GM18951 (cell line): ENCODE measurements at regions not wholly inside any gene's neighbourhood (a gene's known extent, or its start where the extent isn't known, plus 50 kb on each side); places are given as distances from the start of the nearest gene placed in this dataset.
"Not testable (repeated sequence)": the region's sequence is repeated elsewhere in the genome, so short reads cannot be mapped to it uniquely, and the experiment has no call there.

Source experiments
- POLR2A ChIP-seq: IDR thresholded peaks from 4 replicates; pipeline ENCODE4 v1.6.1; 2011; ENCODE audit warnings: mild to moderate bottlenecking; ENCODE audit not compliant: insufficient read length, insufficient read depth; ENCODE audit errors: extremely low read depth
- in situ Hi-C: fragments of 300-500 bp; cut with MboI; formaldehyde crosslinking; loops from one replicate; pipeline ENCODE4 v1.12.0; 2022; ENCODE audit warnings: low sequenced_read_pairs, mixed read lengths, inconsistent platforms; ENCODE audit not compliant: unreplicated experiment

GRCh38 chrX:30008031-30008430, 207.3 kb upstream of the MAGEB2 start:
- no peak for TF ChIP-seq POLR2A
- in situ Hi-C loops, result no loop called here

GRCh38 chrX:30010471-30010870, 204.9 kb upstream of the MAGEB2 start:
- in situ Hi-C loops, result no loop called here
- no peak for TF ChIP-seq POLR2A

DNA sequence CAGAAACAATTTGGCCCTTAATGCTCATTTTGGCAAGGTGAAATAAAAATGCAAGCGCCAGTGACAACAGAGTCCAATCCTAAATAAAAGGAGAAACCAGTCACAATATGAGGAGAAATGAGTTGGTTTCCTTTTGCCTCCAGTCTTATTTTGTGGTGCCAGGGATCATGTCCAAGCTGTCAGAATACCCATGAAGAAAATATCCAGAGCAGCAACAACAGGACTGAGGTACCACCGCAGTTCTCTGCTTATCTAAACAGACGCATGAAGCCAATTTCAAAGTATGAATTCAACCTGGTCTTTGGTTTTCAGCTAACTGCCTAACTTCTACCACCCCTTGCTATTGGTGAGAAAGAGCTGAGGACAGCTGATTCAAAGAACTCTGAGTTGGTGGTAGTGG, 199.9 kb upstream of the MAGEB2 start:
- TF ChIP-seq POLR2A, result no peak
- in situ Hi-C loops, result no loop called here

- no peak for TF ChIP-seq POLR2A
- in situ Hi-C loops, result no loop called here
These were observed 187.7 kb upstream of the MAGEB2 start for GRCh38 chrX:30027636-30028035.

DNA sequence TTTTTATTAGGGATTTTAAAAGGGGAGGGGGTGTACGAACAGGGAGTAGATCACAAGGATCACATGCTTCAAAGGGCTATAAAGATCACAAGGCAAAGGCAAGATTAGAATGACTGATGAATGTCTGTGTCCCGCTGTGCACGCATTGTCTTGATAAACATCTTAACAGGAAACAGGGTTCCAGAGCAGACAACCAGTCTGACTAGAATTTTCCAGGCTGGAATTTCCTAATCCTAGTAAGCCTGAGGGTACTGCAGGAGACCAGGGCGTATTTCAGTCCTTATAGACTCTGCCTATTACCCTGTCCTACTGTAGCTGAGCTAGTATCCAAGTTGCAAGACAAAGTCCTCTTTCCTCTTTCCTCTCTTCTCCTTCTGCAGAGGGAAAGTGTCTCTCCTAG, 179.0 kb upstream of the MAGEB2 start:
- in situ Hi-C loops, result not testable (repeated sequence)

DNA sequence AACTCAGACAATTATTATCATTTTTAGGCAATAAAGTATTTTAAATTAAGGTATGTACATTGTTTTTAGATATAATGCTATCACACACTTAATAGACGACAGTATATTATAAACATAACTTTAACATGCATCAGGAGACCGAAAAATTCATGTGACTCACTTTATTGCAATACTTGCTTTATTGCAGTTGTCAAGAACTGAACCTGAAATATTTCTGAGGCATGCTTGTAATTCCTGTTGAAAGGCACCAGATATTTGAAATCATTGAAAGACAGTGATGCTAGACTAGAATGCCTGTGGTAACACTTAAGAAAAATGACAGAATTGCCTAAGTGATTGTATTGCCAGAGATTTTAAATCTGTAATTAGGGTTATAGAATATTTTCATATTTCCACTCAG, 175.6 kb upstream of the MAGEB2 start:
- in situ Hi-C loops, result no loop called here
- TF ChIP-seq POLR2A, result no peak

DNA sequence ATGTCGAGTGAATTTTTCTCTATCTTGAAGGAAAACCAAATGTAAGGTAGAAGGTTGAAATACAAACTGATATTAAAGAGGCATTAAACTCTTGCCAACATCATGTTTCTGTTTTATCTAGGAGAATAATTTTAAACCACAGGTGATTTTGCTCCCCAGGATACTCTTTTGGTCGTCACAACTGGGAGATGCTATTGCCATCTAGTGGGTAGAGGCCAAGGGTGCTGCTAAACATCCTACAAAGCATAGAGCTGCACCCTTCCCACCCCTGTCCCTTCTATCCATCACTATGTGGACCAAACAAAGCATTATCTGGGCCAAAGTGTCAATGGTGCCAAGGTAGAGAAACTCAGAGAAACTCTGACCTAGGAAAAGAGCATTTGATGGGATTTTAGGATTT, 154.6 kb upstream of the MAGEB2 start:
- no peak for TF ChIP-seq POLR2A
- in situ Hi-C loops, result no loop called here

- in situ Hi-C loops, result no loop called here
- TF ChIP-seq POLR2A, result no peak
These were observed 150.1 kb upstream of the MAGEB2 start for GRCh38 chrX:30065226-30065625.

- TF ChIP-seq POLR2A, result no peak
- in situ Hi-C loops, result no loop called here
These were observed 147.7 kb upstream of the MAGEB2 start for GRCh38 chrX:30067677-30068076.

- in situ Hi-C loops, result no loop called here
- TF ChIP-seq POLR2A, result no peak
These were observed 129.8 kb upstream of the MAGEB2 start for GRCh38 chrX:30085571-30085970.

- no peak for TF ChIP-seq POLR2A
- in situ Hi-C loops, result no loop called here
These were observed 103.9 kb upstream of the MAGEB2 start for GRCh38 chrX:30111431-30111830.

GRCh38 chrX:30141966-30142365, 73.4 kb upstream of the MAGEB2 start:
- no peak for TF ChIP-seq POLR2A
- in situ Hi-C loops, result loop anchor here (25.0 kb wide), 1 partner anchor 370 kb away; no protein-coding TSS in a partner anchor

DNA sequence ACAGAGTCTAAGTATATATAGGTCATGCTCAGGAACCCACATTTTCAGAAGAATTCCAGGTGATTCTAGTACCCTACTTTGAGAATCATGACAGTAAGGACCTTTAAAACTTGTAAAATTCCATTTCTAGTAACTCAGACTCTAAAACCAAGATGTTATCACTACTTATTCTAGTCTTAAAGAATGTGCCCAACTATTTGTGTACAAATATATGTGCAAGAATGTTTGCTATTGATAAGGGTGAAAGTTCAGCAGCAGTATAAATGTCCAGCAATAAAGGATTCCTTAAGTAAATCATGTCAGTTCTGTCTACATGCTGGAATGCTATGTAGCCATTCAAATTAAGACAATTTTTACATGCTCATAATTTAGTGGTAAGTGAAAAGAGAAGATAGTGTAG, 71.1 kb upstream of the MAGEB2 start:
- in situ Hi-C loops, result loop anchor here (25.0 kb wide), 1 partner anchor 368 kb away; no protein-coding TSS in a partner anchor

DNA sequence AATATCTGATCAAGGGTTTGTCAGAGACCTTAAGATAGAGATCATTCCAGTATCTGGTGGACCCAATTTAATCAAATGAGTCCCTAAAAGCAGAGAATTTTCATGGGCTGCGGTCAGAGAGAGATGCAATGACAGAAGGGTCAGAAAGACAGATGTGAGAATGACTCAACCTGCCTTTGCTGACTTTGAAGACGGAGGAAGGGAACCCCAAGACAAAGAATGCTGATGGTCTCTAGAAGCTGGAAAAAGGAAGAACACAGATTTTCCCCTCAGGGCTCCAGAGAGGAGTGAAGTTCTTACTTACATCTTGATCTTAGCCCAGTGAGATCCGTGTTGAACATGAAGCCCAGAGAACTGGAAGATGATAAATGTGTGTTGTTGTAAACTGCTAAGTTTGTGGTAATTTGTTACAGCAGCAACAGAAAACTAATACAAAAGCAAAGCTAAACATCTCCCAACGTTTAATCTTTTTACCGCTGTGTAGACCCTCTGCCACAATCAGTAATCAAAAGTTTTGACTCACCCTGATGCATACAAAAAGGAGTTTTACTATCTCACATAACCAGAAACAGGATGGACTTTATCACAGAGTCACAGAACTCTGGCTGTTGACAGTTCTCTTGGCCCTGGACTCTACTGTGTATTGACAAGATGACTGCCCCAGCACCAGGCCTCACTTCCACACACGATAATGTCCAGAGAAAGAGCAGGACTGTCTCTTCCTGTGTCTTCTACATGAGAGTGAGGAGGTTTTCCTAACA, 70.2 kb upstream of the MAGEB2 start:
- no peak for TF ChIP-seq POLR2A
- in situ Hi-C loops, result loop anchor here (25.0 kb wide), 1 partner anchor 367 kb away; no protein-coding TSS in a partner anchor

More for the DNA sequence above, 71.1 kb upstream of the MAGEB2 start:
- no peak for TF ChIP-seq POLR2A
